Fibroblast of lung (primary cell): ENCODE measurements at regions not wholly inside any gene's neighbourhood (a gene's known extent, or its start where the extent isn't known, plus 50 kb on each side); places are given as distances from the start of the nearest gene placed in this dataset.

ENCODE experiments used
- DNase-seq, 2 donors: peaks; one replicate each; pipeline versions ENCODE4 v3.0.0 to v3.0.0-alpha.2; 2010; ENCODE audit warnings: low read depth in 2 of 2
- H2AFZ ChIP-seq: 2 replicates; pipeline ENCODE4 v1.5.1; 2012; ENCODE audit warnings: low read length, control low read depth, inconsistent platforms
- H3K27ac ChIP-seq: 2 replicates; pipeline ENCODE4 v1.5.1; 2011; ENCODE audit warnings: low read length, control low read depth; ENCODE audit not compliant: insufficient read depth
- H3K27me3 ChIP-seq: 2 replicates; pipeline ENCODE4 v1.5.1; 2011; ENCODE audit warnings: mild to moderate bottlenecking, low read length; ENCODE audit not compliant: control insufficient read depth, insufficient read depth
- H3K36me3 ChIP-seq: 2 replicates; pipeline ENCODE4 v1.5.1; 2011; ENCODE audit warnings: low read length; ENCODE audit not compliant: control insufficient read depth, insufficient read depth
- H3K4me1 ChIP-seq: 2 replicates; pipeline ENCODE4 v1.5.1; 2011; ENCODE audit warnings: low read length; ENCODE audit not compliant: control insufficient read depth, insufficient read depth; ENCODE audit errors: extremely low read depth
- H3K4me2 ChIP-seq: 2 replicates; pipeline ENCODE4 v1.5.1; 2011; ENCODE audit warnings: low read length, control low read depth; ENCODE audit not compliant: insufficient read depth; ENCODE audit errors: extremely low read depth
- H3K4me3 ChIP-seq, 4 experiments: fragments of 200-600 bp in 1 of 4; sonication (generic) in 1 of 4; replicated peaks in 1 of 4; 2 replicates each; pipeline ENCODE4 v1.5.1; 2011 to 2016; ENCODE audit warnings: low read length in 4 of 4, low read depth in 3 of 4, mild to moderate bottlenecking in 3 of 4, control low read depth in 2 of 4, inconsistent platforms in 1 of 4, mixed read lengths in 1 of 4; ENCODE audit not compliant: insufficient read depth in 1 of 4; ENCODE audit errors: control extremely low read depth in 1 of 4
- H3K79me2 ChIP-seq: 2 replicates; pipeline ENCODE4 v1.5.1; 2012; ENCODE audit warnings: mild to moderate bottlenecking, low read length, inconsistent platforms; ENCODE audit not compliant: control insufficient read depth, insufficient read depth
- H3K9ac ChIP-seq: 2 replicates; pipeline ENCODE4 v1.5.1; 2011; ENCODE audit warnings: mild to moderate bottlenecking, low read length, control low read depth; ENCODE audit not compliant: insufficient read depth
- H3K9me3 ChIP-seq: 2 replicates; pipeline ENCODE4 v1.5.1; 2012; ENCODE audit warnings: low read depth, low read length; ENCODE audit not compliant: control insufficient read depth, insufficient read depth
- H4K20me1 ChIP-seq: 2 replicates; pipeline ENCODE4 v1.5.1; 2011; ENCODE audit warnings: low read length; ENCODE audit not compliant: control insufficient read depth, insufficient read depth; ENCODE audit errors: extremely low read depth
- EZH2 ChIP-seq: IDR thresholded peaks from 2 replicates; pipeline ENCODE4 v1.5.1; 2012; ENCODE audit warnings: low read length, control low read depth, mild to moderate bottlenecking; ENCODE audit errors: missing control alignments
- TF ChIP-seq, protein P1 (sequence below), 2 donors: IDR thresholded peaks in 1 of 2; conservative IDR thresholded peaks in 1 of 2; 1 replicate in 1 of 2; 2 replicates in 1 of 2; pipeline ENCODE4 v1.5.1; 2011 to 2012; ENCODE audit warnings: low read length in 2 of 2, control low read depth in 1 of 2, inconsistent platforms in 1 of 2, low read depth in 1 of 2, mild to moderate bottlenecking in 1 of 2

DNA sequence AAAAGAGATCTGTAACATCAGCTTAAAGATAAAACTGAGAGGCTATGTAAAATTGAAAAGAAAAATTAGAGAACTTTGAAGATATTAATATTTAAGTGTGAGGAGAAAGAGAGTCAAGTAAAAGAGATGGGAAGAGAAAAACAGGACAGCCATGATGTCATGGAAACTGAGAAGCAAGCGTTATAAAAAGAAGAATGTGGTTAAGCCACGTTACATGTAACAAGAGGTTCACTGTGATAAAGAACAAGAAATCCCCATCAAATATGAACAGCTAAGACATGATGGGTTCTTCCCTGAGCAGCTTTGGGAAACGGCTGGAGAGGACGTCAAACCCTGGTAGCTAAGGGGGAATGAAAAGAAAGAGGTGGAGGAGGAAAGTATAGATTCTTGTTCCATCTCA is 1269.3 kb upstream of the TENM3 start:
- Histone ChIP-seq H3K9me3 (no peaks in the 10 kb centered on the region), H4K20me1 (no peaks in the 10 kb centered on the region), H3K36me3 (no peaks in the 10 kb centered on the region), H3K4me3 (no peak overlapping the region), H2AFZ (no peak overlapping the region), H3K27ac (no peak overlapping the region), H3K27me3 (no peaks in the 10 kb centered on the region), H3K9ac (no peak overlapping the region), H3K79me2 (no peaks in the 10 kb centered on the region), H3K4me2 (no peak overlapping the region), H3K4me1 (no peaks in the 10 kb centered on the region)
- DNase-seq = no peak
- no peak for TF ChIP-seq EZH2
- TF ChIP-seq, protein P1, sequence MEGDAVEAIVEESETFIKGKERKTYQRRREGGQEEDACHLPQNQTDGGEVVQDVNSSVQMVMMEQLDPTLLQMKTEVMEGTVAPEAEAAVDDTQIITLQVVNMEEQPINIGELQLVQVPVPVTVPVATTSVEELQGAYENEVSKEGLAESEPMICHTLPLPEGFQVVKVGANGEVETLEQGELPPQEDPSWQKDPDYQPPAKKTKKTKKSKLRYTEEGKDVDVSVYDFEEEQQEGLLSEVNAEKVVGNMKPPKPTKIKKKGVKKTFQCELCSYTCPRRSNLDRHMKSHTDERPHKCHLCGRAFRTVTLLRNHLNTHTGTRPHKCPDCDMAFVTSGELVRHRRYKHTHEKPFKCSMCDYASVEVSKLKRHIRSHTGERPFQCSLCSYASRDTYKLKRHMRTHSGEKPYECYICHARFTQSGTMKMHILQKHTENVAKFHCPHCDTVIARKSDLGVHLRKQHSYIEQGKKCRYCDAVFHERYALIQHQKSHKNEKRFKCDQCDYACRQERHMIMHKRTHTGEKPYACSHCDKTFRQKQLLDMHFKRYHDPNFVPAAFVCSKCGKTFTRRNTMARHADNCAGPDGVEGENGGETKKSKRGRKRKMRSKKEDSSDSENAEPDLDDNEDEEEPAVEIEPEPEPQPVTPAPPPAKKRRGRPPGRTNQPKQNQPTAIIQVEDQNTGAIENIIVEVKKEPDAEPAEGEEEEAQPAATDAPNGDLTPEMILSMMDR (conservative IDR thresholded peaks at IDR 0.05 in 1 of 2, IDR thresholded peaks at IDR 0.05 in 1 of 2; ENCODE audit: low read depth in 1 of 2, low read length in 2 of 2) = no peak

DNA sequence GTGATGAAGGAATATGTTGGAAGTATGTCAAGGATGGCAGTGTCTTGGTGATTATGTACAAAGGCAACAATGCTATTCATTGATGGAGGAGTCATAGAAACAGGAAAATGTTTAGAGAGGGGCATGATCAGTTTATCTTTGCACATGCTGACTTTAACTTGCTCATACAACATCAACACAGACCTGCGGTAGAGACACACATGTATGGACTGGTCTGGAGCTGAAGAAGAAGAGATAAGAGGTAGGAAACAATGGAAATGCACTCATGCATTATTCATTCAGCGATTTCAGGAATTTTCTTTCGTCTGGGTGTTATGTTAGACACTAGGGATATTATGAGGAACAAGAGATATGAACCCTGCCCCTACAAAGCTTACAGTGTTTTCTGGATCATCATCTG is 1252.3 kb upstream of the TENM3 start:
- no peaks in the 10 kb centered on the region for H3K27me3 ChIP-seq
- TF ChIP-seq, protein P1 (conservative IDR thresholded peaks at IDR 0.05 in 1 of 2, IDR thresholded peaks at IDR 0.05 in 1 of 2; ENCODE audit: low read depth in 1 of 2, low read length in 2 of 2) = no peak

DNA sequence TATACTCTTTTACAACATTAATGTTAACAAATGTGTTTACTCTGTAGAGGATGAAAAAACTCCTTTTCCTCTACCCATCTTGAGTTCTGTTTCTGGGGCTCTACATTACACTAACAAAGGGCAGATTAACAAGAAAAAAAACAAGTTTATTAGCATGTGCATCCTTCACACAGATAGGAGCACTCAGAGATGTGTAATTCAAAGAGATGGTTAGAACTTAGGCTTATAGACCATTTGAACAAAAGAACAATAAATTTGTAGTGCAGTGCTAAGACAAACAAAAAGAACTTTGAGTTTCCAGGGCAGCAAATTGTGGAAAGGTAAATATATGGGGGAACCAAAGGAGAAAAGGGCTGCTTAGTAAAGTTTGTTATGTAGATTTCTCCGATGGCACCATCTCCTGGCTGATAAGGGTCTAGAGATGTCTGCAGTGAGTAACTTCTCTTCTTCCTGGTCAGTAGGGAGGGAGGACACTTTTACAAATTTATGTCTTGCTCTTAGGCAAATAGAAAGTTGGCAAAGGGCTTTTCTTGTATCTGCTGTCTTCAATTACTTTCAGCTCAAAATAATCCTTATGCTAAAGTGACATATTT is 1249.9 kb upstream of the TENM3 start:
- H4K20me1 ChIP-seq = no peaks in the 10 kb centered on the region
- H3K27me3 ChIP-seq = no peaks in the 10 kb centered on the region
- no peak overlapping the region for H3K4me3 ChIP-seq
- no peak overlapping the region for H3K9ac ChIP-seq
- no peak overlapping the region for H3K27ac ChIP-seq
- H3K9me3 ChIP-seq = no peaks in the 10 kb centered on the region
- no peak for DNase-seq
- no peaks in the 10 kb centered on the region for H3K79me2 ChIP-seq
- H2AFZ ChIP-seq = no peak overlapping the region
- H3K36me3 ChIP-seq = no peaks in the 10 kb centered on the region
- TF ChIP-seq, protein P1 (conservative IDR thresholded peaks at IDR 0.05 in 1 of 2, IDR thresholded peaks at IDR 0.05 in 1 of 2; ENCODE audit: low read depth in 1 of 2, low read length in 2 of 2) = no peak
- no peak for TF ChIP-seq EZH2
- no peak overlapping the region for H3K4me2 ChIP-seq
- H3K4me1 ChIP-seq = no peaks in the 10 kb centered on the region

More for the DNA sequence above, 1252.3 kb upstream of the TENM3 start:
- no peak overlapping the region for H3K27ac ChIP-seq
- no peak overlapping the region for H3K4me2 ChIP-seq
- no peaks in the 10 kb centered on the region for H3K79me2 ChIP-seq
- H3K4me1 ChIP-seq = no peaks in the 10 kb centered on the region
- H4K20me1 ChIP-seq = no peaks in the 10 kb centered on the region
- no peak for DNase-seq
- no peaks in the 10 kb centered on the region for H3K36me3 ChIP-seq
- no peak overlapping the region for H3K9ac ChIP-seq
- no peaks in the 10 kb centered on the region for H3K9me3 ChIP-seq
- H3K4me3 ChIP-seq = no peak overlapping the region
- H2AFZ ChIP-seq = no peak overlapping the region
